ENCODE measurements at regions not wholly inside any gene's neighbourhood (a gene's known extent, or its start where the extent isn't known, plus 50 kb on each side); places are given as distances from the start of the nearest gene placed in this dataset.

DNA sequence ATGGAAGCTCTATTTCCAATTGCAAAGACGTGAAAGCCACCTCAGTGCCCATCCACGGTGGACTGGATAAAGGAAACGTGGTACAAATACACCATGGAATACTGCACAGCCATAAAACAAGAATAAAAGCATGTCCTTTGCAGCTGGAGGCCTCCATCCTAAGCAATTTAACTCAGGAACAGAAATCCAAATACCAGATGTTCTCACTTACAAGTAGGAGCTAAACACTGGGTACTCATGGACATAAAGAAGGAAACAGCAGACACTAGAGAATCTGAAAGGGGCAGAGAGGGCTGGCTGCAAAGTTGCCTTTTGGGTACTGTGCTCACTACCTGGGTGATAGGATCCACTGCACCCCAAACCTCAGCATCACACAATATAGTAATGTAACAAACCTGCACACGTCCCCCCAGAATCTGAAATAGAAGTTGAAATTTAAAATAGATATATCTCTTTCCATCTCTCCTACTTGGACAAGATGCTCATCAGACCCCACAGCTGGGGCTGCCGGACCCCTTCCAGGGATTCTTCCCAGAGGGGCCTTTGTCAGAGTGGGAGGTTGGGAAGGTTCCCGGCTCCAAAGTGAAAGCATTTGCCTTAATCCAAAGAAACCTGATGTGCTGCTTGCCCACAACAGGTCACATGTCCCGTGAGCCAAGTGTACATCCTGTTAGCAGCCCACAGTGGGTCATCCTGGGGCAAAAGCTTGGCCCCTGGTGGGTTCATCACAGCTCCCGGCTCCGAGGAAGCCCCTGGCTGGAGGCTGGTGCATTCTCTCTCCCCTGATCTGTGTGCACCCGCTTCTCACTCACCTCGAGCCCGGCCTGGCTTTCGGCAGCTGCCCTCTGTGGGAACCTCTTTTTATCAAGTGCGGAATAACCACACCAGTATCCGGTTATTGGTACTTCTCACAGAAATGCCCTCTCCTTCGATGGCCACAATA is 172.3 kb upstream of the PPP2R2D start:
- H3K9me3 Mint-ChIP-seq = no peaks in the 10 kb centered on the region
- no peak overlapping the region for H3K4me3 Mint-ChIP-seq
- H3K27me3 Mint-ChIP-seq (ENCODE audit: insufficient read depth) = no peaks in the 10 kb centered on the region
- H3K36me3 Mint-ChIP-seq (ENCODE audit: low read depth) = no peaks in the 10 kb centered on the region
- no peaks in the 10 kb centered on the region for H3K4me1 Mint-ChIP-seq (ENCODE audit: low read depth)
- no peak overlapping the region for H3K27ac Mint-ChIP-seq
- intact Hi-C loops (cut with micrococcal nuclease) = no loop called here
- no peak for DNase-seq (ENCODE audit: low spot score)

DNA sequence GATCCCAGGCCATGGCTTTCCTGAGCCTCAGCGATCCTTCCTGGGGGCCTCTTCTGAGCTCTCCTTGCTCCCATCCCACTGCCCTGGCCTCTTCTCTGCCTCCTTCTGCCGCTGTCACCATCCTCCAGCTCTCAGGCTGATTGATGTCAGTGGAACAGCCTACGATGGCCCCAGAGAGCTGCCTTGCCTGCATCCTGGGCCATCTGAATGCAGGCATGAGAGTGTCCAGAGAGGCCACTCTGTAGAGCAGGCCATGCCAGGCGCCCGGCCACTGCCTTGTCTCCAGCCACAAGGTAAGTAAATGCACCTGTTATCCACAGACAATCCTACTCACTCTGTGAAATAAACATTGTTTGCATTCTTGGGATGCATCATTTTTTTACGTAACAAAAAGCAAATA is 171.4 kb upstream of the PPP2R2D start:
- Mint-ChIP-seq H3K27me3 (ENCODE audit: insufficient read depth) (no peaks in the 10 kb centered on the region), H3K36me3 (ENCODE audit: low read depth) (no peaks in the 10 kb centered on the region), H3K4me1 (ENCODE audit: low read depth) (no peaks in the 10 kb centered on the region), H3K27ac (no peak overlapping the region), H3K9me3 (no peaks in the 10 kb centered on the region), H3K4me3 (no peak overlapping the region)
- no peak for DNase-seq (ENCODE audit: low spot score)
- intact Hi-C loops (cut with micrococcal nuclease) = no loop called here

DNA sequence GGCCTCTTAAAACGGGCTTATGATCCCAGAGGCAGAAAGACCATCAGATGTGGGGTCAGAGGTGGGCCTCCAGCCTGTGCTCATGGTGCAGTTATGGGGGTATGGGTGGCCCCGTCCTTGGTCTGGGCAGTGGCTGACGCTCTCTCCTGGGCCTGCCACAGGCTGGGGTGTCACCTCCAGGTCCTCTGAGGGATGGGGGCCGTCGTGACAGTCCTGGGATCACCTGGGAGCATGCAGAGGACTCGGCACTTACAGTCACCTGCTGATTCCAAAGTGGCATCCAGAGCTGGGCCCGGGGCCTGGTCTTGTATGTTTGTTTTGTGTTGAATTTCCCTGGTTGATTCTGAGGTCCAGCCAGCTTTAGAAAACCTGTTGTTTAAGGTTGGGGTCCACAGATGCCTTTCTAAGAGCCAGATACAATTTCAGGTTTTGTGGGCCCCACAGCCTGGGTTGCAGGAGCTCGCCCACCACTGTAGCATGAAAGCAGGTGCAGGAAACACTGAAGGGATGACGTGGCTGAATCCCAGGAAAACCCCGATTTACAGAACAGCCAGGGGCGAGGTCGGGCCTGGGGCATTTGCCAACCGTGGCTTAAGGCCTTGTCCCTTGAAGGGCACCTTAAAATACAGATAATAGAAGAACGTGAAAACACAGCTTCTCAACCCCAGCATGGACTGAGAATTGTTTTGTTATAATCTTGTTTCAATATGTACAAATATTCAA is 170.7 kb upstream of the PPP2R2D start:
- no peak for DNase-seq (ENCODE audit: low spot score)
- Mint-ChIP-seq H3K9me3 (no peaks in the 10 kb centered on the region), H3K36me3 (ENCODE audit: low read depth) (no peaks in the 10 kb centered on the region), H3K27me3 (ENCODE audit: insufficient read depth) (no peaks in the 10 kb centered on the region), H3K4me1 (ENCODE audit: low read depth) (no peaks in the 10 kb centered on the region), H3K27ac (no peak overlapping the region), H3K4me3 (no peak overlapping the region)
- intact Hi-C loops (cut with micrococcal nuclease) = no loop called here

DNA sequence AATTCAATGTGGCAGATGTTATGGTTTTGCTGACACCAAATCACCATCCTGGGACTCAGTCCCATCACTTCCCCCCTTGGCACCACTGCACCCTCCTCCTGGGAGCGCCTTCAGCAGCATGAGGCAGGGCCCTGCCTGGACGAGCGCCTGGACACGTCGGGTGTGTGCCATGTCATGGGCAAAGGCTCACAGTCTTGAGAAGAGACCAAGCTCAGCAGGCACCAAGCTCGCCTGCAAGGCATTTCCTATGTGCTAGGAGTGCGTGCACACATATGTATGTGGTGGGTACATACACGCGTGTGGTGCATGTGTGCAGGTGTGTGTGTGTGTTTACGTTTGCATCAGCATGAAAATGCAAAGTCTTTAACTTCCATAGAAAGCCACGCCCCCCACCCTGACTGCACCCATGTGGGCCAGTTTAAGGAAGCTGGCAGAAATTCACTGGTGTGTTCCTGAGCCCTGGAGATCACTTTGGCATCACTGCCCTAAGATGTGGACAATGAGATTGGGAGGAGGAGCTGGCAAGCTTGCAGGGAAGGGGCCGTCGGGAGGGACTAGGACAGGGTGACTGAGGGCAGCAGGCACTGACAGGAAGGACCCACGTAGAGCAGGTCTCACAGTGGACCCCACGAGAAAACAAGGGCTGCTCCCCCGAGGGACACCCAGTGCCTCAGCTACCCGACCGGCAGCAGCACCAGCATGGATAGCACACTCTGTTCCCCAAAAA is 169.9 kb upstream of the PPP2R2D start:
- H3K27me3 Mint-ChIP-seq (ENCODE audit: insufficient read depth) = no peaks in the 10 kb centered on the region
- intact Hi-C loops (cut with micrococcal nuclease) = no loop called here
- no peak overlapping the region for H3K4me3 Mint-ChIP-seq
- no peak overlapping the region for H3K27ac Mint-ChIP-seq
- no peaks in the 10 kb centered on the region for H3K9me3 Mint-ChIP-seq
- no peaks in the 10 kb centered on the region for H3K36me3 Mint-ChIP-seq (ENCODE audit: low read depth)
- H3K4me1 Mint-ChIP-seq (ENCODE audit: low read depth) = no peaks in the 10 kb centered on the region
- no peak for DNase-seq (ENCODE audit: low spot score)

DNA sequence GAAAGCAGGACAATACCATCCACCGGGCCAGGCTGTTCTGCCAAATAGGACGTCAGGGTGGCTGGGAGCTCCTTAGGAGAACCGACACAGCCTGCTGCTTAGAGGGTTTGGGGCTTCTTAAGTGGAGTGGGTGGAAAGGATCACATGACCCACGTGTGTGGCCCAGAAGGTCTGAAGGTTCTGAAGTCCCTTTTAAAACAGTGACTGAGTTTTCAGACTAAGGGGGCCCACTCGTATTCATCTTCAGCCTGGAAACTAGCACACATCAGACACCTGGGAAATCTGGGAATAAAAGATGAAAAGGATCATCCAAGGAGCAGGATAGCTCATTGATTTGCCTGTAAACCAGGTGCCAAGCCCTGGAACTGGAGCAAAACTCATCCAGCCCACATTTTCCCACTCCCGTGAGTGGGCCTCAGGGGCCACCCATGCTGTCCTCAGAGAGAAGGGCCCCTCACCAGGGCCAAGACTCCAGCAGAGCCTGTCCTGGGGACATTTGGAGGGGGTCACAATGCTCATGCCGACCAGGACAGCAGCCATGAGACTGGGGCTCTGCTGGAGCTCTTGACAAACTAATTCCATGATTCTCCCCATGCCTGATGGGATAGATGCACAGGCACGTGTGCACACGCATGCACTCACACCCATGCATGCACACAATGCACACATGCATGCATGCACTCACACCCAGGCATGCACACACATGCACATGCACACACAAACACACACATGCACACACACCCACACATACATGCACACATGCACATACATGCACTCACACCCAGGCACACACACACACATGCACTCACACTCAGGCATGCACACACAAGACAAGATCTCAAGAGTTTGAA is 168.8 kb upstream of the PPP2R2D start:
- H3K27ac Mint-ChIP-seq = no peak overlapping the region
- intact Hi-C loops (cut with micrococcal nuclease) = no loop called here
- no peaks in the 10 kb centered on the region for H3K27me3 Mint-ChIP-seq (ENCODE audit: insufficient read depth)
- no peaks in the 10 kb centered on the region for H3K36me3 Mint-ChIP-seq (ENCODE audit: low read depth)
- DNase-seq (ENCODE audit: low spot score) = no peak
- H3K4me3 Mint-ChIP-seq = no peak overlapping the region
- no peaks in the 10 kb centered on the region for H3K4me1 Mint-ChIP-seq (ENCODE audit: low read depth)
- no peaks in the 10 kb centered on the region for H3K9me3 Mint-ChIP-seq

DNA sequence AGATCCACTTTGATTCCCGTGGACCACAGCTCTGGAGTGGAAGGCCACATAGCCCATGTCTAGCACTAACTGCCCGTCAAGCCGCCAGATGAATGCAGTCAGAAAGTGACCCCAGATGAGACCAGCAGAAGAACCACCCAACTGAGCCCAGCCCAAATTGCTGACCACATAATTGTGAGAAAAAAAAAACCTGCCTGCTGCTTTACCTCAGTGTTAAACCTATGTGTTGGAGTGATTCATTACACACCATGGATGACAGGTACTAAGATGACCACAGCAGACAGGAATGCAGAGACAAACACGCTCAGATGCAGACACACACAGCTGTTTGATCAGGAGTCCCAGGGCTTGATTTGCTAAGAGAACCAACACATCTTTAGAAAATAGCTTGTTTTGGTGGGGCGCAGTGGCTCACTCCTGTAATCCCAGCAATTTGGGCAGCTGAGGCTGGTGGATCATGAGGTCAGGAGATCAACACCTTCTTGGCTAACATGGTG is 168.1 kb upstream of the PPP2R2D start:
- no peak for DNase-seq (ENCODE audit: low spot score)
- Mint-ChIP-seq H3K36me3 (ENCODE audit: low read depth) (no peaks in the 10 kb centered on the region), H3K4me3 (no peak overlapping the region), H3K27me3 (ENCODE audit: insufficient read depth) (no peaks in the 10 kb centered on the region), H3K4me1 (ENCODE audit: low read depth) (no peaks in the 10 kb centered on the region), H3K27ac (no peak overlapping the region), H3K9me3 (no peaks in the 10 kb centered on the region)
- intact Hi-C loops (cut with micrococcal nuclease) = no loop called here

DNA sequence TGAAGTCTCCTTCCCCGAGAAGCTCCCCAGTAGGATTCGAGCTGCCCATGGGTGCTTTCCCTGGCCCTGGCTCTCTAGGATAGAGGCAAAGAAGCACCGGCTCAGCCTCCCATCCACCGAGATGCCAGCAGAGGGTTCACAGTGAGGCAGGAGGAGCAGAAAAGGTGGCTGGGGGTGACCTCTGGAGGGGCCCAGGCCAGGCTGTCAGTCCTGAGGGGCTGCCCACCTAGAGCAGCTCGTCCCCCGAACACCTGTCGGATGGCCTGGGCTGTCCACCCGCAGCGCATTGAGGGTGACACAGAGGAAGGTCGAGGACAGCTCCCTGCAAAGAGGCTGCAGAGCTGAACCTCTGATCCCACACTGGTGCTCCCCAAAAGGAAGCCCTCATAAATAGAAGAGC is 167.2 kb upstream of the PPP2R2D start:
- intact Hi-C loops (cut with micrococcal nuclease) = no loop called here
- Mint-ChIP-seq H3K4me1 (ENCODE audit: low read depth) (no peaks in the 10 kb centered on the region), H3K36me3 (ENCODE audit: low read depth) (no peaks in the 10 kb centered on the region), H3K27ac (no peak overlapping the region), H3K9me3 (no peaks in the 10 kb centered on the region), H3K4me3 (no peak overlapping the region), H3K27me3 (ENCODE audit: insufficient read depth) (no peaks in the 10 kb centered on the region)
- DNase-seq (ENCODE audit: low spot score) = no peak

DNA sequence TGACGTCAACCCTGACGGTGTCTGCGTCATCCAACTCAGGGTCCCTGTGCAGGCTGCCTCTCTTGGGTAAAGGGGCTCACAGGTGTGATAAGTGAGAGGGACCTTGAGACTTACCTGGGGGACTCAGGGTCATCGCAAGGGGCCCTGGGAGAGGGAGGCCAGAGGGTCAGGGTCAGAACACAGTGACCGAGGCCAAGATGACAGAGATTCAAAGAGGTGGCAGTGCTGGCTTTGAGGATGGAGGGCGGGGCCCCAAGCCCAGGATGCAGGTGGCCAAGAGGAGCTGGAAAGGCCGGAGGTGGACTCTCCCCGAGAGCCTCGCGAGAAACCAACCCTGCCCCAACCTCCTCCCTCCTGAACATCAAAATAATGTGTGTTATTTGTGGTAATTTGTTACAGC is 165.2 kb upstream of the PPP2R2D start:
- H3K4me1 Mint-ChIP-seq (ENCODE audit: low read depth) = no peaks in the 10 kb centered on the region
- DNase-seq (ENCODE audit: low spot score) = no peak
- no peak overlapping the region for H3K4me3 Mint-ChIP-seq
- H3K9me3 Mint-ChIP-seq = peaks cover 5% of the 10 kb centered on the region
- H3K27me3 Mint-ChIP-seq (ENCODE audit: insufficient read depth) = no peaks in the 10 kb centered on the region
- intact Hi-C loops (cut with micrococcal nuclease) = no loop called here
- H3K27ac Mint-ChIP-seq = no peak overlapping the region
- H3K36me3 Mint-ChIP-seq (ENCODE audit: low read depth) = no peaks in the 10 kb centered on the region

DNA sequence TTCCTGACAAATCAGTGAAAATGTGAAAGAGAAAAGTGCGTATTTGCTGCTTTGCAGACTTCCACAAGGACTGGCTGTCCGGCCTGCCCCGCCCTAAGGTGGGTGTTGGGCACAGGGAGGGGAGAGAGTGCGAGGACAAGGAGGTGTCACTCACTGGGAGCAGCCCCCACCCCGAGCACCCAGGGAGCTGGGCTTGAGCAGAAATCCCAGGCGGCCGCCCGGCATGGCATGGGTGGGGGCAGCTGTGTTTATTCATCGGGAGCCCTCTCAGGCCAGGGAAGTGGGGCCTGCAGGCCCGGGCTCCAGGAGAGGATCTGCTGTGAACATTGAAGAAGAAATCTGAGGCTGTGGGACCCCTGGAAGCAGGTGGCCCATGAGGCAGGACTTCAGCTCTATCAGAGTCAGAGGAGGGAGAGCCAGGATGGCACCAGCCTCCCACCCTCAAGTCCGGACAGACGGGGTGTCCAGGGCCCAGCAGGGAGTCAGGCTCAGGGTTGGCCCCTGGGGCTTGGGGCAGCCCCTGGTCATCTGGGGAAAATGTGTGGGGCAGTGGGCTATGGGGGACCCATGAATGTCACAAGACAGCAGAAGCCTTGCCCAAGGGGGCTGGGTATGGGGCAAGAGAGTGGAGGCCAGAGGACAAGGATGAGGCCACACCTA is 164.4 kb upstream of the PPP2R2D start:
- Mint-ChIP-seq H3K27me3 (ENCODE audit: insufficient read depth) (no peaks in the 10 kb centered on the region), H3K36me3 (ENCODE audit: low read depth) (no peaks in the 10 kb centered on the region), H3K27ac (no peak overlapping the region), H3K4me3 (no peak overlapping the region), H3K4me1 (ENCODE audit: low read depth) (no peaks in the 10 kb centered on the region), H3K9me3 (peaks cover 5% of the 10 kb centered on the region)
- intact Hi-C loops (cut with micrococcal nuclease) = no loop called here
- no peak for DNase-seq (ENCODE audit: low spot score)

DNA sequence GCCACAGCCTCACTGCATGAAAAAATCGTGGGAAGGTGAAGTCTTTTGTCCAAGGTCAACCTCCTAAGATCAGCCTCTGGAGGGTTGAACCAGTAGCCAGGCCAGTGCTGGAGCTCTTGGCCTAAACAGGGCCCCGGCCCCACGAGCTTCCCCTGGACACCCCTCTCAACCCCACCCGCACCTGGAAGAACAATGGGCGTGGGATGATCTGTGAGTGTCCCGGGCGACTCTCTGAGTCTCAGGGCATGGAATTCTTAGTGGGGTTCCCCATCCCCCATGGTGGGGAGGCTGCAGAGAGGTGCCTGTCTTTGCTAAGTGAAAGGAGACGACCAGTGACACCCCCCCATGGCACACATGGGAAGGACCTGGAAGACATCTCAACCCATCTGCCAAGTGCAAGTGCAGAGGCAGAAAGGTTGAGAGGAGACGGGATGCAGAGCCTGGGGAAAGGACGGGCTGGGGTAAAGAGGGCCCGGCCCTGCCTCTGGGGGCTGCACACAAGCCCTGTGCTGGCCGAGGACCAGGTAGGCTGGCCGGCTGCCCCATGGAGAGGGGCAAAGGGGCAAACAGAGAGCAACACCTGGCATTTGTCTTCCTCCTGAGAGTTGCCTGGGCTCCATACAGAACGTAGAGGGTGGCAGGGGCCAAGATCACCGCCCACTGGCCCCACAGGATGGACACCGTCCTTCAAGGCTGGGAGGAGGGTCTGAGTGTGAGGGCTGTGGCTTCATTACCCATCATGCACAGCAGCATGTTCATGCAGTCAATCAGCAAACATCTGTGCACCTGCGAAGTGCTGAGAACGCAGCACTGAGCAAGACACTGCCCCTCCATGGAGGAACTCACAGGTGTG is 163.0 kb upstream of the PPP2R2D start:
- H3K27ac Mint-ChIP-seq = no peak overlapping the region
- H3K4me1 Mint-ChIP-seq (ENCODE audit: low read depth) = no peaks in the 10 kb centered on the region
- H3K27me3 Mint-ChIP-seq (ENCODE audit: insufficient read depth) = no peaks in the 10 kb centered on the region
- no peaks in the 10 kb centered on the region for H3K36me3 Mint-ChIP-seq (ENCODE audit: low read depth)
- no peak for DNase-seq (ENCODE audit: low spot score)
- no peak overlapping the region for H3K4me3 Mint-ChIP-seq
- intact Hi-C loops (cut with micrococcal nuclease) = no loop called here
- H3K9me3 Mint-ChIP-seq = peaks cover 5% of the 10 kb centered on the region

DNA sequence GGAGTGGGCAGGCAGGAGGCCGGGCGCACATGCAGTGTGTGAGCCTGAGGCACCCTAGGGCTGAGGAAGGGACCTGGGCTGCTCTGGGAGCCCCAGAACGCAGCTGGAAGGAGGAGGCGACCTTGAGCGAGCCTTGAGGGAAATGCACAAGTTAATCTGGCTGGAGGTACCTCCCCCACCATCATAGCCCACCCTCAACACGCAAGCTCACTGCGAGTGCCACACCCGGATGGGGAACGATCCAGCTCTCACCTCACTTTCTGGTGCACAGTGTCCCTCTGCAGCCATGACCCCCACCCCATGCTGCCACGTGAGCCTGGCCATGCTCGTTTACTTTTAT is 162.4 kb upstream of the PPP2R2D start:
- no peaks in the 10 kb centered on the region for H3K36me3 Mint-ChIP-seq (ENCODE audit: low read depth)
- H3K4me3 Mint-ChIP-seq = no peak overlapping the region
- H3K27ac Mint-ChIP-seq = no peak overlapping the region
- DNase-seq (ENCODE audit: low spot score) = no peak
- no peaks in the 10 kb centered on the region for H3K4me1 Mint-ChIP-seq (ENCODE audit: low read depth)
- intact Hi-C loops (cut with micrococcal nuclease) = no loop called here
- H3K9me3 Mint-ChIP-seq = peaks cover 5% of the 10 kb centered on the region
- H3K27me3 Mint-ChIP-seq (ENCODE audit: insufficient read depth) = no peaks in the 10 kb centered on the region
